PC-3 (cell line): ENCODE measurements at regions not wholly inside any gene's neighbourhood (a gene's known extent, or its start where the extent isn't known, plus 50 kb on each side); places are given as distances from the start of the nearest gene placed in this dataset.

Source experiments
- CTCF ChIP-seq: fragments of 300-600 bp; sonication (generic); conservative IDR thresholded peaks from 2 replicates; pipeline ENCODE4 v1.5.1; 2017; ENCODE audit warnings: antibody characterized with exemption, low read depth, mild to moderate bottlenecking, low read length
- EZH2 ChIP-seq: fragments of 300-600 bp; sonication (generic); IDR thresholded peaks from one replicate; pipeline ENCODE4 v1.6.1; 2017; ENCODE audit warnings: antibody characterized with exemption, mild to moderate bottlenecking, low read length; ENCODE audit not compliant: unreplicated experiment
- EZH2phosphoT487 ChIP-seq: fragments of 300-600 bp; sonication (generic); IDR thresholded peaks from 2 replicates; pipeline ENCODE4 v1.6.1; 2018; ENCODE audit warnings: mild to moderate bottlenecking, antibody characterized with exemption, low read length, borderline replicate concordance

DNA sequence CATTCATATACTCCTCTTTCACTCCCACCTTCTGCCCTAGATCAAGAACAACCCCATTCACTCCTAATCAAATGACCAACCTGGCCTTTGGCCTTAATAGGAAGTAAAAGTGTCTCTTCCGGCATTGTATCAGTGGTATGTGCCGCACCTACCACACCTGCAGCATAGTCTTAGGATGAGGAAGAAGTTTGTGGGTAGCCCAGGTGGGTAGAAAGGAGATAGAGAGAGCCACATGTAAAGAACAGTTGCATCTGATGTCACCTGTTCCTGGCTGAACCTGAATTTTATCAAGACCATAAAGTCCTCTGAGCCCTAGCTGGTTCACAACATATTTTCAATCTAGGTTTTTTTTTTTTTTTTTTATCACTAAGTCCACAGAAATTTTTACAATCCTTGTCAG lies 55.5 kb upstream of the PTPN12 start:
- no peak for TF ChIP-seq EZH2phosphoT487
- no peak for TF ChIP-seq EZH2
- no peak for TF ChIP-seq CTCF
